OCI-LY3 (cell line): ENCODE measurements at regions not wholly inside any gene's neighbourhood (a gene's known extent, or its start where the extent isn't known, plus 50 kb on each side); places are given as distances from the start of the nearest gene placed in this dataset.

Experiments
- H2AFZ ChIP-seq: fragments of 200-600, 300-600 bp; shearing (Covaris generic); 2 replicates; pipeline ENCODE4 v1.6.0; 2014; ENCODE audit warnings: antibody characterized with exemption, low read depth, low read length
- H3K27ac ChIP-seq: fragments of 200-600, 300-600 bp; sonication (generic); 2 replicates; pipeline ENCODE4 v1.5.1; 2014; ENCODE audit warnings: mild to moderate bottlenecking, low read length, moderate library complexity, mixed read lengths
- H3K27me3 ChIP-seq: fragments of 200-600, 300-600 bp; sonication (generic); 2 replicates; pipeline ENCODE4 v1.6.1; 2014; ENCODE audit warnings: low read depth, low read length, mixed read lengths
- H3K36me3 ChIP-seq: fragments of 200-600, 300-600 bp; sonication (generic); replicated peaks from 2 replicates; pipeline ENCODE3; 2014; ENCODE audit warnings: low read depth, low read length, mixed read lengths
- H3K4me1 ChIP-seq: fragments of 300-600, 200-600 bp; sonication (generic); 2 replicates; pipeline ENCODE4 v1.6.1; 2014; ENCODE audit warnings: low read length, mixed read lengths
- H3K4me2 ChIP-seq: fragments of 200-600, 300-600 bp; sonication (generic); 2 replicates; pipeline ENCODE4 v1.6.1; 2014; ENCODE audit warnings: low read length, mixed read lengths
- H3K4me3 ChIP-seq: fragments of 300-600, 200-600 bp; sonication (generic); 2 replicates; pipeline ENCODE4 v1.5.1; 2014; ENCODE audit warnings: antibody characterized with exemption, mild to moderate bottlenecking, low read length, moderate library complexity
- H3K79me2 ChIP-seq: fragments of 300-600, 200-600 bp; shearing (Covaris generic); 2 replicates; pipeline ENCODE4 v1.6.1; 2014; ENCODE audit warnings: mild to moderate bottlenecking, low read length, mixed read lengths
- H3K9ac ChIP-seq: fragments of 300-600, 200-600 bp; shearing (Covaris generic); 2 replicates; pipeline ENCODE4 v1.6.0; 2014; ENCODE audit warnings: mild to moderate bottlenecking, low read length, moderate library complexity
- H3K9me3 ChIP-seq: fragments of 200-600, 300-600 bp; shearing (Covaris generic); 2 replicates; pipeline ENCODE4 v1.6.1; 2014; ENCODE audit warnings: low read length, mixed read lengths; ENCODE audit not compliant: insufficient read depth
- H4K20me1 ChIP-seq: fragments of 200-600, 300-600 bp; sonication (generic); 2 replicates; pipeline ENCODE4 v1.6.1; 2016; ENCODE audit warnings: low read length, mixed read lengths; ENCODE audit not compliant: insufficient read depth
- EZH2phosphoT487 ChIP-seq: fragments of 200-600 bp; shearing (Covaris generic); IDR thresholded peaks from 2 replicates; pipeline ENCODE4 v1.6.1; 2018; ENCODE audit warnings: antibody characterized with exemption, mixed run types, low read depth
- TF ChIP-seq, protein P1 (sequence below): fragments of 200-600, 300-600 bp; sonication (generic); IDR thresholded peaks from 2 replicates; pipeline ENCODE4 v1.5.1; 2014; ENCODE audit warnings: antibody characterized with exemption, low read length, low read depth

DNA sequence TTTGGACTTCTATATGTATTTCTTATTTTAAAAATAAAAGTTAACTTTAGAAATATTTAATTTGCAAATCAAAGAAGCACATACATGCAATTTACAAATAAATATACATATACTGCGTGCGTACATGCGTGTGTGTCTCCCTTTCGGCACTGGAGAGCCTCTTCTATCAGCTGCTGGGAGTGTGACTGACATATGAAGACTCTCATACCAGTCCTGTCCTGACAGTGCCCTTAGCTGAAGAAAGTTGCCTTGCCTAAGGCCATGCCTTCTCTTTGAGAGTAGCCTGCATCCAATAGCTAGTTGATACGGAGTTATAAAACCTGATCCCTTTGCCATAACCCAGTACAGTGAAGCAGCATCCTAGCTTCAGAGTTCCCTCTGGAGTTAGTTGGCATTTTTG lies 282.4 kb upstream of the NEGR1 start:
- Histone ChIP-seq H3K27ac (no peak overlapping the region), H4K20me1 (no peaks in the 10 kb centered on the region), H3K27me3 (no peaks in the 10 kb centered on the region), H3K36me3 (no peaks in the 10 kb centered on the region), H3K4me2 (no peak overlapping the region), H3K4me1 (peaks cover 33% of the 10 kb centered on the region), H3K79me2 (no peaks in the 10 kb centered on the region), H3K4me3 (no peak overlapping the region), H3K9me3 (no peaks in the 10 kb centered on the region), H2AFZ (no peak overlapping the region), H3K9ac (no peak overlapping the region)
- no peak for TF ChIP-seq EZH2phosphoT487
- TF ChIP-seq, protein P1, sequence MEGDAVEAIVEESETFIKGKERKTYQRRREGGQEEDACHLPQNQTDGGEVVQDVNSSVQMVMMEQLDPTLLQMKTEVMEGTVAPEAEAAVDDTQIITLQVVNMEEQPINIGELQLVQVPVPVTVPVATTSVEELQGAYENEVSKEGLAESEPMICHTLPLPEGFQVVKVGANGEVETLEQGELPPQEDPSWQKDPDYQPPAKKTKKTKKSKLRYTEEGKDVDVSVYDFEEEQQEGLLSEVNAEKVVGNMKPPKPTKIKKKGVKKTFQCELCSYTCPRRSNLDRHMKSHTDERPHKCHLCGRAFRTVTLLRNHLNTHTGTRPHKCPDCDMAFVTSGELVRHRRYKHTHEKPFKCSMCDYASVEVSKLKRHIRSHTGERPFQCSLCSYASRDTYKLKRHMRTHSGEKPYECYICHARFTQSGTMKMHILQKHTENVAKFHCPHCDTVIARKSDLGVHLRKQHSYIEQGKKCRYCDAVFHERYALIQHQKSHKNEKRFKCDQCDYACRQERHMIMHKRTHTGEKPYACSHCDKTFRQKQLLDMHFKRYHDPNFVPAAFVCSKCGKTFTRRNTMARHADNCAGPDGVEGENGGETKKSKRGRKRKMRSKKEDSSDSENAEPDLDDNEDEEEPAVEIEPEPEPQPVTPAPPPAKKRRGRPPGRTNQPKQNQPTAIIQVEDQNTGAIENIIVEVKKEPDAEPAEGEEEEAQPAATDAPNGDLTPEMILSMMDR: no peak

DNA sequence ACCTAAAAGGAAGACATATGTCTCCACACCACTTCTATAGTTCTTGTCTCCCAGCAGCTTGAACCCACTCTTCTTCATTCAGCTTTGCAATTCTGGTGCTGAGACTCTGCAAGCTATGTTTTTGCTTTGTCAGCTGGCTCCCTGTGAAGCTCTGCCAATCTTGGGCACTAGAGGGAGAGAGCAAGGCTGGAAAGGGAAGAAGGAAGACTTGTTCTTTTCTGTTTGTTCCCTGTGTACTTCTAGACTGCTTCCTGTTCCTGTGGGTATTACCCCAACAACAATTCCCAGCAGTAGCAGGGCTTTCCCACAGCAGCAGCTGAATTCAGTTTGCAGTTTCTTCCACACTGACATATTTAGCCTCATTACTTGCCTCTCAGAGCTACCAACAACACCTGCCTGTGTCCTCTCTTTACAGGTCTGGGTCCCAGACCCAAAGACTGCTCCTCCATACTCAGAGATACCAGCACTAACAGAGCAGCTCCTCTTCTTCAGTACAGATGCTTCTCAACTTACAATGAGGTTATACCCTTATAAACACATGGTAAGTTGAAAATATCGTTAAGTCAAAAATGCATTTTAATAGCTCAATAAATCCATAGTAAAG lies 275.2 kb upstream of the NEGR1 start:
- Histone ChIP-seq H3K4me3 (no peak overlapping the region), H3K4me1 (peaks cover 5% of the 10 kb centered on the region; the same call in 1 of the 2 replicates), H2AFZ (no peak overlapping the region), H3K27ac (no peak overlapping the region), H3K36me3 (no peaks in the 10 kb centered on the region), H3K79me2 (no peaks in the 10 kb centered on the region), H3K4me2 (no peak overlapping the region), H4K20me1 (no peaks in the 10 kb centered on the region), H3K27me3 (no peaks in the 10 kb centered on the region), H3K9me3 (no peaks in the 10 kb centered on the region), H3K9ac (no peak overlapping the region)
- no peak for TF ChIP-seq EZH2phosphoT487
- TF ChIP-seq, protein P1: peak; percentile 8; the same call in 1 of the 2 replicates

DNA sequence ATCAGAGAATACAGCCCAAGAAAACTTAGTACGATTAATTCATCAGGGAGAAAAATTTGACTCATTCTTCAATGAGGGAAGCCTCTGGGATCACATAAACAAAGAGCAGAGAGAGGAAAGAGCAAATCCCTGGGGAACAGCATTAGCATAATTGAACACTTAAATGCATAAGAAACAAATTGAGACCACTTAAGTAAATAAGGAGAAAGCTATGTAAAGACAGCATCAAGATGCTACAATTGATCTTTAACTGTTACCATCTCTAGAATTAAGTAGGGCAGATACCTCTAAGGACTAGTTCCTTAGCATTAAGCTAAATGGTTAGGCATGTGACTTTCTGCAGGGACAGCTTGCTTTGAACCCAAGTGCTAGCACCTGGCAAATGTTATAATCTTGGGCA lies 265.1 kb upstream of the NEGR1 start:
- H3K4me1 ChIP-seq: no peaks in the 10 kb centered on the region
- H4K20me1 ChIP-seq: no peaks in the 10 kb centered on the region
- no peaks in the 10 kb centered on the region for H3K27me3 ChIP-seq
- H3K36me3 ChIP-seq: no peaks in the 10 kb centered on the region
- TF ChIP-seq, protein P1: no peak
- no peak for TF ChIP-seq EZH2phosphoT487
- no peak overlapping the region for H2AFZ ChIP-seq
- H3K27ac ChIP-seq: no peak overlapping the region
- no peak overlapping the region for H3K4me3 ChIP-seq
- H3K9ac ChIP-seq: no peak overlapping the region
- no peaks in the 10 kb centered on the region for H3K9me3 ChIP-seq
- H3K4me2 ChIP-seq: no peak overlapping the region
- no peaks in the 10 kb centered on the region for H3K79me2 ChIP-seq

DNA sequence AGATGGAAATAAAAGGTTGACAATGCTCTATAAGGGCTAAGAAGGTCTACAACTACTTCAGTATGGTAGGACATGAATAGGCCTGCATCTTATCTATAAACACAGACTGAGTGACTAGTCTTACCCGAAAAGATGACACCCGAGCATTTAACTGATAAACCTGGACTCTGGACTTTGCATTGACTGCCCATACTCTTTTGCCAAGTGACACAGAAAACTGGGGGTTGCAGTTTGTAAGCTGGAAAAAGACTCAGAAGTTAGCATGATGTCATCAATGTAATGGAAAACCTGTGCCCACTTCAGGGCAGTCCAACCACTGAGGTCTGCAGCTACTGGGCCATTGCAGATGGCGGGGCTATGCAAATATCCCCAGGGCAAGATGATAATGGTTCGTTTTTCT lies 258.3 kb upstream of the NEGR1 start:
- Histone ChIP-seq H3K9me3 (no peaks in the 10 kb centered on the region), H3K27me3 (no peaks in the 10 kb centered on the region), H4K20me1 (no peaks in the 10 kb centered on the region), H3K36me3 (no peaks in the 10 kb centered on the region), H3K4me1 (no peaks in the 10 kb centered on the region), H3K9ac (no peak overlapping the region), H3K4me3 (no peak overlapping the region), H3K79me2 (no peaks in the 10 kb centered on the region), H2AFZ (no peak overlapping the region), H3K4me2 (no peak overlapping the region), H3K27ac (no peak overlapping the region)
- TF ChIP-seq EZH2phosphoT487: no peak
- TF ChIP-seq, protein P1: no peak
